HG03045 (cell line): ENCODE measurements at regions not wholly inside any gene's neighbourhood (a gene's known extent, or its start where the extent isn't known, plus 50 kb on each side); places are given as distances from the start of the nearest gene placed in this dataset.
"Not testable (repeated sequence)": the region's sequence is repeated elsewhere in the genome, so short reads cannot be mapped to it uniquely, and the experiment has no call there.

ENCODE experiments used
- ATAC-seq: cut with Tn5 transposase; IDR thresholded peaks from one replicate; pipeline ENCODE4 v1.9.1; 2021; ENCODE audit warnings: mild to moderate bottlenecking, moderate library complexity; ENCODE audit not compliant: unreplicated experiment

- ATAC-seq: no peak
Observed at GRCh38 chr4:164058776-164059445, 564.4 kb downstream of the TMA16 start.

GRCh38 chr4:164060456-164060855, 566.0 kb downstream of the TMA16 start:
- ATAC-seq: no peak

GRCh38 chr4:164068392-164068791, 573.9 kb downstream of the TMA16 start:
- no peak for ATAC-seq

GRCh38 chr4:164070625-164071024, 576.1 kb downstream of the TMA16 start:
- ATAC-seq: no peak

- ATAC-seq: no peak
Observed at GRCh38 chr4:164081371-164081770, 586.9 kb downstream of the TMA16 start.

GRCh38 chr4:164081801-164082200, 587.3 kb downstream of the TMA16 start:
- no peak for ATAC-seq

- ATAC-seq: no peak
Observed at GRCh38 chr4:164087733-164088132, 593.2 kb downstream of the TMA16 start.

- ATAC-seq: no peak
Observed at GRCh38 chr4:164095313-164096110, 601.0 kb downstream of the TMA16 start.

- no peak for ATAC-seq
Observed at GRCh38 chr4:164096766-164097518, 602.5 kb downstream of the TMA16 start.

GRCh38 chr4:164100741-164101365, 606.4 kb downstream of the TMA16 start:
- ATAC-seq: not testable (repeated sequence)

- no peak for ATAC-seq
Observed at GRCh38 chr4:164108971-164109370, 614.5 kb downstream of the TMA16 start.

- ATAC-seq: no peak
Observed at GRCh38 chr4:164109503-164109902, 615.0 kb downstream of the TMA16 start.

GRCh38 chr4:164115236-164115635, 620.7 kb downstream of the TMA16 start:
- no peak for ATAC-seq

GRCh38 chr4:164116286-164116685, 621.8 kb downstream of the TMA16 start:
- ATAC-seq: no peak

GRCh38 chr4:164134388-164134787, 619.5 kb upstream of the SMIM31 start:
- ATAC-seq: no peak

- no peak for ATAC-seq
Observed at GRCh38 chr4:164136180-164136616, 617.7 kb upstream of the SMIM31 start.

- ATAC-seq: no peak
Observed at GRCh38 chr4:164138521-164138920, 615.4 kb upstream of the SMIM31 start.

GRCh38 chr4:164139291-164139690, 614.6 kb upstream of the SMIM31 start:
- ATAC-seq: no peak

GRCh38 chr4:164141755-164142375, 612.1 kb upstream of the SMIM31 start:
- not testable (repeated sequence) for ATAC-seq

- ATAC-seq: no peak
Observed at GRCh38 chr4:164154416-164154815, 599.5 kb upstream of the SMIM31 start.

GRCh38 chr4:164169591-164169990, 584.3 kb upstream of the SMIM31 start:
- ATAC-seq: no peak
